Colonic mucosa (tissue), 4 donors: ENCODE measurements at regions not wholly inside any gene's neighbourhood (a gene's known extent, or its start where the extent isn't known, plus 50 kb on each side); places are given as distances from the start of the nearest gene placed in this dataset.
"Not testable (repeated sequence)": the region's sequence is repeated elsewhere in the genome, so short reads cannot be mapped to it uniquely, and the experiment has no call there.

ENCODE experiments used
- DNase-seq: peaks from one replicate; pipeline ENCODE4 v3.0.0-alpha.2; 2020
- H3K27ac ChIP-seq: fragments of 200-600 bp; one replicate; pipeline ENCODE4 v1.8.0; 2021
- H3K27me3 ChIP-seq: fragments of 200-600 bp; one replicate; pipeline ENCODE4 v1.8.0; 2021
- H3K36me3 ChIP-seq: fragments of 200-600 bp; one replicate; pipeline ENCODE4 v1.8.0; 2021
- H3K4me1 ChIP-seq: fragments of 200-600 bp; one replicate; pipeline ENCODE4 v1.8.0; 2021; ENCODE audit warnings: mild to moderate bottlenecking
- H3K4me3 ChIP-seq: fragments of 200-600 bp; one replicate; pipeline ENCODE4 v1.8.0; 2021
- H3K9ac ChIP-seq, 2 donors: one replicate each; pipeline ENCODE4 v1.7.0; 2013; ENCODE audit warnings: control low read depth in 2 of 2, low read depth in 2 of 2, low read length in 2 of 2
- H3K9me3 ChIP-seq: fragments of 200-600 bp; one replicate; pipeline ENCODE4 v1.8.0; 2021
- CTCF ChIP-seq: fragments of 200-600 bp; IDR thresholded peaks from one replicate; pipeline ENCODE4 v1.8.0; 2022; ENCODE audit warnings: antibody characterized with exemption, mild to moderate bottlenecking
- intact Hi-C: fragments of 100-400 bp; cut with DNase I; formaldehyde crosslinking; loops from one replicate; pipeline ENCODE4 v1.14.1; 2022
- donor health status: healthy.
- donor health status: DM: no; HTN: no; CAD: no.
- donor health status: DM: no; HTN: no; CAD: no.

GRCh38 chr1:234782105-234782751 is 172.2 kb upstream of the IRF2BP2 start:
- H3K4me1 ChIP-seq: no peaks in the 10 kb centered on the region
- H3K27ac ChIP-seq: no peak overlapping the region
- no peak for DNase-seq
- no peaks in the 10 kb centered on the region for H3K27me3 ChIP-seq
- no peaks in the 10 kb centered on the region for H3K9me3 ChIP-seq
- TF ChIP-seq CTCF: no peak
- no peaks in the 10 kb centered on the region for H3K36me3 ChIP-seq
- H3K9ac ChIP-seq: no peak overlapping the region
- intact Hi-C loops: no loop called here
- no peak overlapping the region for H3K4me3 ChIP-seq

- no peak for TF ChIP-seq CTCF
- no peaks in the 10 kb centered on the region for H3K4me1 ChIP-seq
- no peak for DNase-seq
- H3K4me3 ChIP-seq: no peak overlapping the region
- intact Hi-C loops: no loop called here
- H3K36me3 ChIP-seq: no peaks in the 10 kb centered on the region
- no peak overlapping the region for H3K9ac ChIP-seq
- H3K9me3 ChIP-seq: no peaks in the 10 kb centered on the region
- no peak overlapping the region for H3K27ac ChIP-seq
- no peaks in the 10 kb centered on the region for H3K27me3 ChIP-seq
Observed at GRCh38 chr1:234781241-234782065, 171.5 kb upstream of the IRF2BP2 start.

- Histone ChIP-seq H3K27ac (no peak overlapping the region), H3K36me3 (no peaks in the 10 kb centered on the region), H3K9ac (no peak overlapping the region), H3K27me3 (no peaks in the 10 kb centered on the region), H3K4me3 (no peak overlapping the region), H3K9me3 (no peaks in the 10 kb centered on the region), H3K4me1 (no peaks in the 10 kb centered on the region)
- no peak for TF ChIP-seq CTCF
- DNase-seq: no peak
- intact Hi-C loops: no loop called here
Observed at GRCh38 chr1:234780531-234781162, 170.7 kb upstream of the IRF2BP2 start.

GRCh38 chr1:234780112-234780511 is 170.1 kb upstream of the IRF2BP2 start:
- Histone ChIP-seq H3K4me1 (no peaks in the 10 kb centered on the region), H3K36me3 (no peaks in the 10 kb centered on the region), H3K27ac (no peak overlapping the region), H3K9ac (no peak overlapping the region), H3K4me3 (no peak overlapping the region), H3K27me3 (no peaks in the 10 kb centered on the region), H3K9me3 (no peaks in the 10 kb centered on the region)
- intact Hi-C loops: no loop called here
- no peak for TF ChIP-seq CTCF
- no peak for DNase-seq

GRCh38 chr1:234779600-234779999 is 169.6 kb upstream of the IRF2BP2 start:
- H3K27ac ChIP-seq, H3K9ac ChIP-seq, H3K4me1 ChIP-seq, H3K36me3 ChIP-seq, H3K27me3 ChIP-seq, H3K9me3 ChIP-seq, intact Hi-C loops, H3K4me3 ChIP-seq, DNase-seq: not testable (repeated sequence)

- intact Hi-C loops: no loop called here
- Histone ChIP-seq H3K36me3 (no peaks in the 10 kb centered on the region), H3K27ac (no peak overlapping the region), H3K4me1 (no peaks in the 10 kb centered on the region), H3K27me3 (no peaks in the 10 kb centered on the region), H3K9ac (no peak overlapping the region), H3K9me3 (no peaks in the 10 kb centered on the region), H3K4me3 (no peak overlapping the region)
- no peak for TF ChIP-seq CTCF
- no peak for DNase-seq
Observed at GRCh38 chr1:234779160-234779538, 169.2 kb upstream of the IRF2BP2 start.
